Trophoblast cell (in vitro differentiated cells and primary cell): ENCODE measurements at regions not wholly inside any gene's neighbourhood (a gene's known extent, or its start where the extent isn't known, plus 50 kb on each side); places are given as distances from the start of the nearest gene placed in this dataset.

Source experiments
- DNase-seq, 2 donors: peaks; one replicate each; pipeline ENCODE4 v3.0.0-alpha.2; 2016
- H2AFZ ChIP-seq: 2 replicates; pipeline ENCODE4 v1.6.1; 2013; ENCODE audit warnings: low read length, moderate library complexity, mild to moderate bottlenecking; ENCODE audit not compliant: insufficient read depth, poor library complexity
- H2AK5ac ChIP-seq: 2 replicates; pipeline ENCODE4 v1.6.1; 2013; ENCODE audit warnings: mild to moderate bottlenecking, low read length
- H2BK120ac ChIP-seq: 2 replicates; pipeline ENCODE4 v1.6.1; 2013; ENCODE audit warnings: low read length, mild to moderate bottlenecking, moderate library complexity; ENCODE audit not compliant: insufficient read depth, poor library complexity
- H2BK12ac ChIP-seq: 2 replicates; pipeline ENCODE4 v1.6.1; 2013; ENCODE audit warnings: mild to moderate bottlenecking, low read length, moderate library complexity
- H2BK5ac ChIP-seq: 2 replicates; pipeline ENCODE4 v1.6.1; 2013; ENCODE audit warnings: low read length, low read depth, moderate library complexity, mild to moderate bottlenecking; ENCODE audit not compliant: poor library complexity
- H3K14ac ChIP-seq: 2 replicates; pipeline ENCODE4 v1.6.1; 2013; ENCODE audit warnings: mild to moderate bottlenecking, low read length
- H3K18ac ChIP-seq: 2 replicates; pipeline ENCODE4 v1.6.1; 2013; ENCODE audit warnings: mild to moderate bottlenecking, low read length
- H3K23ac ChIP-seq: 2 replicates; pipeline ENCODE4 v1.6.1; 2013; ENCODE audit warnings: low read length
- H3K27ac ChIP-seq: 2 replicates; pipeline ENCODE4 v1.5.1; 2013; ENCODE audit warnings: low read depth, mild to moderate bottlenecking, inconsistent platforms, low read length, moderate library complexity
- H3K27me3 ChIP-seq: 2 replicates; pipeline ENCODE4 v1.6.1; 2013; ENCODE audit warnings: inconsistent platforms, mild to moderate bottlenecking, low read length, moderate library complexity; ENCODE audit not compliant: insufficient read depth
- H3K36me3 ChIP-seq, 2 experiments: 1 replicate in 1 of 2; 2 replicates in 1 of 2; pipeline ENCODE4 v1.6.1; 2013; ENCODE audit warnings: low read length in 2 of 2, mild to moderate bottlenecking in 2 of 2, moderate library complexity in 1 of 2; ENCODE audit not compliant: insufficient read depth in 2 of 2, control insufficient read depth in 1 of 2
- H3K4ac ChIP-seq: 2 replicates; pipeline ENCODE4 v1.6.1; 2013; ENCODE audit warnings: low read depth, mild to moderate bottlenecking, low read length, moderate library complexity
- H3K4me1 ChIP-seq, 2 experiments: 1 replicate in 1 of 2; 2 replicates in 1 of 2; pipeline ENCODE4 v1.6.1; 2013; ENCODE audit warnings: low read length in 2 of 2, mild to moderate bottlenecking in 2 of 2, moderate library complexity in 1 of 2; ENCODE audit not compliant: insufficient read depth in 2 of 2, control insufficient read depth in 1 of 2
- H3K4me2 ChIP-seq: 2 replicates; pipeline ENCODE4 v1.6.1; 2013; ENCODE audit warnings: inconsistent platforms, mild to moderate bottlenecking, low read length, moderate library complexity
- H3K4me3 ChIP-seq: 2 replicates; pipeline ENCODE4 v1.5.1; 2013; ENCODE audit warnings: mild to moderate bottlenecking, low read depth, low read length, inconsistent platforms
- H3K79me1 ChIP-seq: one replicate; pipeline ENCODE4 v1.6.1; 2013; ENCODE audit warnings: low read length
- H3K79me2 ChIP-seq: 2 replicates; pipeline ENCODE4 v1.6.1; 2013; ENCODE audit warnings: low read length, mild to moderate bottlenecking; ENCODE audit not compliant: control insufficient read depth, insufficient read depth, poor library complexity
- H3K9ac ChIP-seq: 2 replicates; pipeline ENCODE4 v1.6.1; 2013; ENCODE audit warnings: mild to moderate bottlenecking, low read length
- H3K9me3 ChIP-seq: 2 replicates; pipeline ENCODE4 v1.6.1; 2013; ENCODE audit warnings: low read depth, mild to moderate bottlenecking, control low read depth, inconsistent platforms, low read length; ENCODE audit not compliant: insufficient read depth
- H4K12ac ChIP-seq: 2 replicates; pipeline ENCODE4 v1.6.1; 2013; ENCODE audit warnings: low read depth, mild to moderate bottlenecking, low read length, moderate library complexity
- H4K8ac ChIP-seq: 2 replicates; pipeline ENCODE4 v1.6.1; 2013; ENCODE audit warnings: low read depth, mild to moderate bottlenecking, low read length, moderate library complexity
- H4K91ac ChIP-seq: one replicate; pipeline ENCODE4 v1.6.1; 2013; ENCODE audit warnings: low read depth, mild to moderate bottlenecking, low read length, moderate library complexity
- WGBS: extraction: QIAGEN DNeasy Blood & Tissue Kit; methylation state at CpG from one replicate; pipeline ENCODE4 v1.1.7; 2013; ENCODE audit warnings: missing lambda C conversion rate; ENCODE audit not compliant: insufficient read length, insufficient coverage; ENCODE audit errors: extremely low coverage; 5-methylcytosine and 5-hydroxymethylcytosine counted together

- Histone ChIP-seq H4K12ac (no peak overlapping the region), H3K27me3 (no peaks in the 10 kb centered on the region), H2BK120ac (no peak overlapping the region), H3K79me1 (no peaks in the 10 kb centered on the region), H3K9ac (no peak overlapping the region), H2AK5ac (no peak overlapping the region), H3K4me1 (no peaks in the 10 kb centered on the region), H3K9me3 (no peaks in the 10 kb centered on the region), H3K4ac (no peak overlapping the region), H3K23ac (no peak overlapping the region), H3K4me2 (no peak overlapping the region), H3K79me2 (no peaks in the 10 kb centered on the region), H4K91ac (no peak overlapping the region), H3K4me3 (no peak overlapping the region), H3K36me3 (no peaks in the 10 kb centered on the region), H3K14ac (no peak overlapping the region), H4K8ac (no peak overlapping the region), H2AFZ (no peak overlapping the region), H2BK5ac (no peak overlapping the region), H2BK12ac (no peak overlapping the region), H3K18ac (no peak overlapping the region), H3K27ac (no peak overlapping the region)
- WGBS: no CpG with 5 or more reads among the region's 1 CpG
- DNase-seq: peak in 1 of 2 donors; percentile 31
These were observed 285.3 kb downstream of the AHR start for GRCh38 chr7:17583786-17584185.

- H2AK5ac ChIP-seq: no peak overlapping the region
- no peaks in the 10 kb centered on the region for H3K4me1 ChIP-seq
- no peak overlapping the region for H3K9ac ChIP-seq
- no peaks in the 10 kb centered on the region for H3K9me3 ChIP-seq
- H3K14ac ChIP-seq: no peak overlapping the region
- H2BK5ac ChIP-seq: no peak overlapping the region
- WGBS: no CpG with 5 or more reads among the region's 1 CpG
- no peak overlapping the region for H4K91ac ChIP-seq
- no peak overlapping the region for H2BK120ac ChIP-seq
- H2AFZ ChIP-seq: no peak overlapping the region
- H3K23ac ChIP-seq: no peak overlapping the region
- H4K12ac ChIP-seq: no peak overlapping the region
- H3K79me1 ChIP-seq: no peaks in the 10 kb centered on the region
- no peaks in the 10 kb centered on the region for H3K27me3 ChIP-seq
- no peak for DNase-seq
- no peak overlapping the region for H3K4me2 ChIP-seq
- no peaks in the 10 kb centered on the region for H3K36me3 ChIP-seq
- H2BK12ac ChIP-seq: no peak overlapping the region
- H4K8ac ChIP-seq: no peak overlapping the region
- no peak overlapping the region for H3K4ac ChIP-seq
- H3K4me3 ChIP-seq: no peak overlapping the region
- no peak overlapping the region for H3K18ac ChIP-seq
- H3K79me2 ChIP-seq: no peaks in the 10 kb centered on the region
- H3K27ac ChIP-seq: no peak overlapping the region
These were observed 286.4 kb downstream of the AHR start for GRCh38 chr7:17584822-17585221.

GRCh38 chr7:17586711-17587110 is 288.3 kb downstream of the AHR start:
- Histone ChIP-seq H3K9me3 (no peaks in the 10 kb centered on the region), H3K4me3 (no peak overlapping the region), H3K18ac (no peak overlapping the region), H2AFZ (no peak overlapping the region), H2BK5ac (no peak overlapping the region), H2BK120ac (no peak overlapping the region), H4K91ac (no peak overlapping the region), H4K12ac (no peak overlapping the region), H3K27me3 (no peaks in the 10 kb centered on the region), H2BK12ac (no peak overlapping the region), H3K79me2 (no peaks in the 10 kb centered on the region), H3K4me2 (no peak overlapping the region), H3K9ac (no peak overlapping the region), H4K8ac (no peak overlapping the region), H3K4me1 (no peaks in the 10 kb centered on the region), H3K23ac (no peak overlapping the region), H3K36me3 (no peaks in the 10 kb centered on the region), H2AK5ac (no peak overlapping the region), H3K14ac (no peak overlapping the region), H3K27ac (no peak overlapping the region), H3K4ac (no peak overlapping the region), H3K79me1 (no peaks in the 10 kb centered on the region)
- peak in 1 of 2 donors; percentile 13 for DNase-seq
- WGBS: no CpG with 5 or more reads among the region's 4 CpGs

GRCh38 chr7:17588730-17589129 is 290.3 kb downstream of the AHR start:
- Histone ChIP-seq H2AFZ (no peak overlapping the region), H3K36me3 (no peaks in the 10 kb centered on the region), H3K4me2 (no peak overlapping the region), H2BK12ac (no peak overlapping the region), H2BK120ac (no peak overlapping the region), H3K9me3 (no peaks in the 10 kb centered on the region), H3K23ac (no peak overlapping the region), H3K27ac (no peak overlapping the region), H4K12ac (no peak overlapping the region), H4K91ac (no peak overlapping the region), H3K79me1 (no peaks in the 10 kb centered on the region), H3K18ac (no peak overlapping the region), H3K79me2 (no peaks in the 10 kb centered on the region), H3K9ac (no peak overlapping the region), H3K4me3 (no peak overlapping the region), H4K8ac (no peak overlapping the region), H3K14ac (no peak overlapping the region), H2BK5ac (no peak overlapping the region), H3K4ac (no peak overlapping the region), H3K27me3 (no peaks in the 10 kb centered on the region), H3K4me1 (no peaks in the 10 kb centered on the region), H2AK5ac (no peak overlapping the region)
- no CpG with 5 or more reads among the region's 1 CpG for WGBS
- no peak for DNase-seq
